PC-3 (cell line): ENCODE measurements at regions not wholly inside any gene's neighbourhood (a gene's known extent, or its start where the extent isn't known, plus 50 kb on each side); places are given as distances from the start of the nearest gene placed in this dataset.

Source experiments
- ATAC-seq: fragments of 200-7000 bp; cut with Tn5 transposase; 2 replicates; pipeline ENCODE4 v1.9.1; 2020; ENCODE audit warnings: mild to moderate bottlenecking, moderate library complexity
- BruUV-seq: library from RNA; stranded (reverse); fragments of 400-500 nt; replicated peaks from 2 replicates; lab custom pipeline; 2021; lab: Mats Ljungman, UMichigan
- CTCF ChIA-PET: fragments of 300-600 bp; sonication (Branson Sonifier 250); formaldehyde crosslinking; loops from one replicate; lab custom pipeline; 2022; ENCODE audit warnings: antibody characterized with exemption; lab: Charles Lee
- POLR2A ChIA-PET: fragments of 300-600 bp; sonication (Branson Sonifier 250); formaldehyde crosslinking; loops from one replicate; lab custom pipeline; 2022; ENCODE audit warnings: antibody characterized with exemption; ENCODE audit not compliant: unreplicated experiment; lab: Charles Lee
- DNase-seq: peaks from one replicate; pipeline ENCODE4 v3.0.0-alpha.2; 2015
- H2AFZ ChIP-seq: fragments of 300-600 bp; sonication (generic); 2 replicates; pipeline ENCODE4 v1.6.0; 2016; ENCODE audit warnings: antibody characterized with exemption, low read length
- H3F3A ChIP-seq: fragments of 300-600 bp; sonication (generic); one replicate; pipeline ENCODE4 v1.6.0; 2017; ENCODE audit warnings: antibody characterized with exemption, low read length, control low read depth, mild to moderate bottlenecking; ENCODE audit not compliant: unreplicated experiment
- H3K27ac ChIP-seq: fragments of 300-600 bp; sonication (generic); 2 replicates; pipeline ENCODE4 v1.5.1; 2016; ENCODE audit warnings: mild to moderate bottlenecking, low read length
- H3K27me3 ChIP-seq: fragments of 300-600 bp; sonication (generic); 2 replicates; pipeline ENCODE4 v1.6.1; 2016; ENCODE audit warnings: low read length, mixed read lengths
- H3K36me3 ChIP-seq: fragments of 300-600 bp; sonication (generic); 2 replicates; pipeline ENCODE4 v1.6.1; 2016; ENCODE audit warnings: low read depth, mixed run types, low read length, mixed read lengths
- H3K4me1 ChIP-seq: fragments of 300-600 bp; sonication (generic); 2 replicates; pipeline ENCODE4 v1.5.1; 2016; ENCODE audit warnings: low read length; ENCODE audit not compliant: insufficient read depth
- H3K4me2 ChIP-seq: fragments of 300-600 bp; sonication (generic); 2 replicates; pipeline ENCODE4 v1.6.0; 2016; ENCODE audit warnings: low read length
- H3K4me3 ChIP-seq: fragments of 300-600 bp; sonication (generic); 2 replicates; pipeline ENCODE4 v1.5.1; 2016; ENCODE audit warnings: mild to moderate bottlenecking, low read length, mixed read lengths
- H3K79me2 ChIP-seq: fragments of 300-600 bp; sonication (generic); 2 replicates; pipeline ENCODE4 v1.6.1; 2017; ENCODE audit warnings: low read length, mixed read lengths
- H3K9ac ChIP-seq: fragments of 300-600 bp; sonication (generic); 2 replicates; pipeline ENCODE4 v1.6.0; 2016; ENCODE audit warnings: mild to moderate bottlenecking, low read length
- H3K9me2 ChIP-seq: fragments of 300-600 bp; sonication (generic); replicated peaks from 2 replicates; pipeline ENCODE4 v1.6.1; 2016; ENCODE audit warnings: mixed run types, low read length, mixed read lengths
- H3K9me3 ChIP-seq: fragments of 300-600 bp; sonication (generic); 2 replicates; pipeline ENCODE4 v1.6.1; 2016; ENCODE audit warnings: low read length, mixed read lengths
- H4K20me1 ChIP-seq: fragments of 300-600 bp; sonication (generic); 2 replicates; pipeline ENCODE4 v1.6.1; 2016; ENCODE audit warnings: low read length, mixed read lengths
- CTCF ChIP-seq: fragments of 300-600 bp; sonication (generic); conservative IDR thresholded peaks from 2 replicates; pipeline ENCODE4 v1.5.1; 2017; ENCODE audit warnings: antibody characterized with exemption, low read depth, mild to moderate bottlenecking, low read length
- EZH2 ChIP-seq: fragments of 300-600 bp; sonication (generic); IDR thresholded peaks from one replicate; pipeline ENCODE4 v1.6.1; 2017; ENCODE audit warnings: antibody characterized with exemption, mild to moderate bottlenecking, low read length; ENCODE audit not compliant: unreplicated experiment
- EZH2phosphoT487 ChIP-seq: fragments of 300-600 bp; sonication (generic); IDR thresholded peaks from 2 replicates; pipeline ENCODE4 v1.6.1; 2018; ENCODE audit warnings: mild to moderate bottlenecking, antibody characterized with exemption, low read length, borderline replicate concordance
- intact Hi-C: fragments of 100-400 bp; cut with micrococcal nuclease; formaldehyde crosslinking; loops from 2 replicates; pipeline ENCODE4 v1.9.0; 2023

- BruUV-seq: no TSS peak
- H3K9ac ChIP-seq: no peak overlapping the region
- DNase-seq: peak; percentile 66
- no peaks in the 10 kb centered on the region for H4K20me1 ChIP-seq
- H3K9me2 ChIP-seq: no peaks in the 10 kb centered on the region
- H3K4me1 ChIP-seq: peaks cover 33% of the 10 kb centered on the region
- no peak overlapping the region for H2AFZ ChIP-seq
- 0 out of 2 replicates have a peak overlapping the region, but pooled peaks have one; percentile 1 for H3K27ac ChIP-seq
- no peaks in the 10 kb centered on the region for H3K9me3 ChIP-seq
- H3K79me2 ChIP-seq: no peaks in the 10 kb centered on the region
- peaks cover 14% of the 10 kb centered on the region for H3F3A ChIP-seq
- peak; percentile 29; the same call in 1 of the 2 replicates for ATAC-seq
- H3K4me2 ChIP-seq: no peak overlapping the region
- H3K27me3 ChIP-seq: no peaks in the 10 kb centered on the region
- CTCF ChIA-PET: no interaction called here
- POLR2A ChIA-PET: no interaction called here
- intact Hi-C loops: no loop called here
- no peak overlapping the region for H3K4me3 ChIP-seq
- TF ChIP-seq CTCF: no peak
- TF ChIP-seq EZH2: no peak
- TF ChIP-seq EZH2phosphoT487: no peak
- no peaks in the 10 kb centered on the region for H3K36me3 ChIP-seq
These were observed 394.8 kb downstream of the NR2F1-AS1 start for GRCh38 chr5:93186076-93186682.

GRCh38 chr5:93184041-93184440 is 397.0 kb downstream of the NR2F1-AS1 start:
- CTCF ChIA-PET: no interaction called here

More at GRCh38 chr5:93184041-93184440, 397.0 kb downstream of the NR2F1-AS1 start:
- intact Hi-C loops: no loop called here
- Histone ChIP-seq H3K9ac (no peak overlapping the region), H2AFZ (no peak overlapping the region), H3K9me2 (no peaks in the 10 kb centered on the region), H3K27me3 (no peaks in the 10 kb centered on the region), H3K79me2 (no peaks in the 10 kb centered on the region), H3F3A (peaks cover 2% of the 10 kb centered on the region), H3K27ac (no peak overlapping the region), H3K4me1 (peaks cover 15% of the 10 kb centered on the region), H4K20me1 (no peaks in the 10 kb centered on the region), H3K36me3 (no peaks in the 10 kb centered on the region), H3K4me2 (no peak overlapping the region), H3K9me3 (no peaks in the 10 kb centered on the region), H3K4me3 (no peak overlapping the region)
- POLR2A ChIA-PET: no interaction called here
- no TSS peak for BruUV-seq
- DNase-seq (no peak), ATAC-seq (no peak)
- TF ChIP-seq CTCF (no peak), EZH2 (no peak), EZH2phosphoT487 (no peak)
